CD4-positive, CD25-positive, alpha-beta regulatory T cell (primary cell): ENCODE measurements at regions not wholly inside any gene's neighbourhood (a gene's known extent, or its start where the extent isn't known, plus 50 kb on each side); places are given as distances from the start of the nearest gene placed in this dataset.

ENCODE experiments used
- ATAC-seq, 2 donors: fragments of 150-1000 bp; cut with Tn5 transposase; one replicate each; pipeline ENCODE4 v1.10.0; 2021; ENCODE audit warnings: low read depth in 2 of 2, moderate number of reproducible peaks in 2 of 2, moderate library complexity in 1 of 2
- DNase-seq, 3 donors: peaks; one replicate each; pipeline versions ENCODE4 v3.0.0 to v3.0.0-alpha.2; 2012 to 2022; ENCODE audit warnings: mixed read lengths in 1 of 3
- H3K27ac ChIP-seq: one replicate; pipeline ENCODE4 v1.7.0; 2013; ENCODE audit warnings: mild to moderate bottlenecking, low read length; ENCODE audit not compliant: insufficient read depth, poor library complexity, severe bottlenecking
- H3K27me3 ChIP-seq: one replicate; pipeline ENCODE4 v1.7.0; 2013; ENCODE audit warnings: low read length; ENCODE audit not compliant: control insufficient read depth, insufficient read depth
- H3K36me3 ChIP-seq: one replicate; pipeline ENCODE4 v1.7.0; 2013; ENCODE audit warnings: mild to moderate bottlenecking, low read length, moderate library complexity; ENCODE audit not compliant: control insufficient read depth, insufficient read depth
- H3K4me1 ChIP-seq: 2 replicates; pipeline ENCODE4 v1.7.0; 2013; ENCODE audit warnings: mild to moderate bottlenecking, low read length; ENCODE audit not compliant: insufficient read depth, control insufficient read depth, poor library complexity, severe bottlenecking
- H3K4me3 ChIP-seq: one replicate; pipeline ENCODE4 v1.7.0; 2013; ENCODE audit warnings: low read depth, mild to moderate bottlenecking, low read length, moderate library complexity
- H3K9me3 ChIP-seq, 2 experiments: 1 replicate in 1 of 2; 2 replicates in 1 of 2; pipeline ENCODE4 v1.7.0; 2013; ENCODE audit warnings: low read length in 2 of 2, mild to moderate bottlenecking in 1 of 2, moderate library complexity in 1 of 2; ENCODE audit not compliant: control insufficient read depth in 2 of 2
- H3K27ac Mint-ChIP-seq, 3 donors: one replicate each; pipeline ENCODE4 v1.8.0; 2020 to 2022; ENCODE audit warnings: mild to moderate bottlenecking in 3 of 3, mixed read lengths in 3 of 3, moderate library complexity in 2 of 3
- H3K27me3 Mint-ChIP-seq: one replicate; pipeline ENCODE4 v1.8.0; 2022; ENCODE audit warnings: mild to moderate bottlenecking, mixed read lengths
- H3K36me3 Mint-ChIP-seq: one replicate; pipeline ENCODE4 v1.8.0; 2020; ENCODE audit warnings: mixed read lengths
- H3K4me1 Mint-ChIP-seq, 4 donors: one replicate each; pipeline ENCODE4 v1.8.0; 2020 to 2022; ENCODE audit warnings: mixed read lengths in 4 of 4, mild to moderate bottlenecking in 1 of 4
- H3K4me3 Mint-ChIP-seq, 4 donors: one replicate each; pipeline ENCODE4 v1.8.0; 2020 to 2022; ENCODE audit warnings: mild to moderate bottlenecking in 4 of 4, mixed read lengths in 4 of 4, moderate library complexity in 3 of 4
- H3K9me3 Mint-ChIP-seq, 7 donors: one replicate each; pipeline ENCODE4 v1.8.0; 2020 to 2022; ENCODE audit warnings: mixed read lengths in 7 of 7, mild to moderate bottlenecking in 3 of 7, moderate library complexity in 2 of 7

DNA sequence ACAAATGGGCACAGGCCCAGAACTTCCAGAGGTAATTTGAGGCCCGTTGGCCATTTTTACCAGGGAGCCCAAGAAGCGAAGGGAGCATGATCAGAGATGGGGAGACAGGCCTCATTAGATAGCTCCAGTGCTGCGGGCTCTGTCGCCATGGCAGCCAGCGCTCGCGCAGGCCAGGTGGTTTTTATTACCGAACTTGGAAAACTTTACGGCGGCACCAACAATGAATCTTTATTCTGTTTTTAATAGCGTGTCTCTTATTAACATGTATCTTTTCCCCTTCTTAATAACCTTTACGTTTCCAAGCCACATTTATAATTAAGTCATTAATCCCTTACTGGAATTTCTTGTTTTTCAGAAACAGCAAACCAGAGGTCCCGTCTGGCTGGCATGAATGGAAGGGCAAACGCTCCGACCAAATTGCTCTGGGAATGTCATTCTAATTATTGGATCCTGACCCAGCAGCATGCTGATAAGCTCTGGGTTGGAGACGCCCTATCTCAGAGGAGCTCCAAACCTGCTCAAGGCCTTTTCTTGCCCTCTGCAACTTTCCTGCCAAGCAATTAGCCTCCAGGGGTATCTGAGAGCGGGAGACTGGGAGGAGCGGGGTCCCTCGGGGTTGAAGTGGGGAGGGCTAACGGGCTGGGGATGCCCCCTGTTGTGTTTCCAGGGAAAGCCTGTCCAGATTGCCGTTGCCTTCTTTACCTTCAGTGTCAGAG, 256.4 kb downstream of the TLE3 start:
- ATAC-seq (no peak), DNase-seq (no peak)
- Histone ChIP-seq H3K4me1 (no peaks in the 10 kb centered on the region), H3K4me3 (no peak overlapping the region), H3K9me3 (no peaks in the 10 kb centered on the region), H3K36me3 (no peaks in the 10 kb centered on the region), H3K27ac (no peak overlapping the region), H3K27me3 (no peaks in the 10 kb centered on the region)
- Mint-ChIP-seq H3K9me3 (peaks cover 0 to 2% (median 0%) of the 10 kb centered on the region in 7 donors), H3K27ac (no peak overlapping the region), H3K27me3 (peaks cover 24% of the 10 kb centered on the region), H3K36me3 (no peaks in the 10 kb centered on the region), H3K4me3 (no peak overlapping the region), H3K4me1 (no peaks in the 10 kb centered on the region)

DNA sequence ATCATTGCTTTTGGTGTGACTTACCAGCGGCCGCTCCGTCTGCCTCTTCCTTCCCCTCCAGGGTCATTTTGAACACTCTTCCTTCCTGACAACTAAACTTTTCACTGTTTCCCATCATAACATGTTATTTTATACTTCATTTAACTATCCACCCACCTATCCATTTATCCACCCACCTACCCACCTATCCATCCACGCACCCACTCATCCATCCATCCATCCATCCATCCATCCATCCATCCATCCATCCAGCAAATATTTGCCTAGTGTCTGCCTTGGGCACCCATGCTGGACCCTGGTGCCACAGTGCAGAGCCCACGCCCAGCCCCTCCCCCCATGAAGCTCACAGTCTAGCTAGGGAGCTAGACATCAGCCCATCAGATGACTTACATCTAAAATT, 254.9 kb downstream of the TLE3 start:
- Histone ChIP-seq H3K36me3 (no peaks in the 10 kb centered on the region), H3K9me3 (no peaks in the 10 kb centered on the region), H3K4me1 (no peaks in the 10 kb centered on the region), H3K4me3 (no peak overlapping the region), H3K27me3 (no peaks in the 10 kb centered on the region), H3K27ac (no peak overlapping the region)
- no peak overlapping the region for H3K4me3 Mint-ChIP-seq
- H3K36me3 Mint-ChIP-seq, result no peaks in the 10 kb centered on the region
- H3K27ac Mint-ChIP-seq, result no peak overlapping the region
- no peak for ATAC-seq
- H3K9me3 Mint-ChIP-seq, result peaks cover 0 to 2% (median 0%) of the 10 kb centered on the region in 7 donors
- DNase-seq, result no peak
- no peaks in the 10 kb centered on the region for H3K4me1 Mint-ChIP-seq
- peaks cover 24% of the 10 kb centered on the region for H3K27me3 Mint-ChIP-seq

DNA sequence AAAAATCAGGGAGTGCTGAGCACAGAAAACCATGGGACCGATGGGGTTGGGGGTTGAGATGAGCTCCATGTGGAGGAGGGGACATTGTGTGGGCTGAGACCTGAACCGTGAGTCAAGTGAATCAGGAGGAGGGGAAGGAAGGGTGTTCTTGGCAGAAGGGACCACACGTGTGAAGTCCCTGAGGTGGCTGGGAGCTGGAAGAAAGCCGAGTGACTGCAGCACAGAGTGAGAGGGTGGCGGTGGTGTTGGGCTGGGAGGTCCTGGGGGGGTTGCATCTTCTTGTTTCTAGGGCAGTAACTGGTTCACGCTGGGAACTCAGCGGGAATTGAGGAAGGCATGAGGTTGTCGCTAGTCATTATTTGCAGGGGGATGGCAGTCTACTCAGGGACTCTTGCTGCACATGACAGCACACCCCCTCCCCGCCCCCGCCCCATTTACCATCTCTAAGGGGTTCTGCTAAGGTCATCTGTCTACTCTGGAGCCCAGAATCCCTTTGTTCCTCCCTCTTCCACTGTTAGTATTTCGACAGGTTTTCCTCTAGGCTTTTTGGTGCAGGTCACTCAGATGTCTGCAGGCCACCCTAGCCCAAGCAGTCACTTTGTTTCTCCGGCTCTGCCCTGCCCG, 254.3 kb downstream of the TLE3 start:
- H3K4me1 Mint-ChIP-seq, result no peaks in the 10 kb centered on the region
- Histone ChIP-seq H3K9me3 (no peaks in the 10 kb centered on the region), H3K27me3 (no peaks in the 10 kb centered on the region), H3K4me3 (no peak overlapping the region), H3K4me1 (no peaks in the 10 kb centered on the region), H3K36me3 (no peaks in the 10 kb centered on the region), H3K27ac (no peak overlapping the region)
- H3K9me3 Mint-ChIP-seq, result peaks cover 0 to 2% (median 0%) of the 10 kb centered on the region in 7 donors
- H3K4me3 Mint-ChIP-seq, result peak overlapping the region in 1 of 4 donors; percentile 53
- ATAC-seq, result no peak
- H3K27ac Mint-ChIP-seq, result no peak overlapping the region
- H3K27me3 Mint-ChIP-seq, result peaks cover 26% of the 10 kb centered on the region
- no peaks in the 10 kb centered on the region for H3K36me3 Mint-ChIP-seq
- DNase-seq, result no peak

DNA sequence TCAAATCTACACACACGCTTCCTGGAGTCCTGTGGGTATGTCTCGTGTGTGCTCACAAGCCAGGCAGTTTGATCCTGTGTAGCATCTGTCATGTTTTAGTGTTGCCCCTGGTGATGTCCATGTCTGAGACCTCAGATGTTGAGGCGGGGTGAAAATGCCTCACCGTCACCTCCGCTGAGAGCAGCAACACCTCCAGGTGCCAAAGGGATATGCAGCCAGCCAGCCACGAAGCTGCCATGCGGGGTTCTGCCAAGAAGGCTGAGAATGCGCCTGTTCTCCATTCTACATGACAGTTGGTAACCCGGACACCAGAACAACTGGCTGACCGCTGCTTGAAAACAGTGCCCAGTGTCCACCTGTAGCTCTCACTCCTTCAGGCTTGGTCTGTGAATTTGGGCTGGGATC, 253.8 kb downstream of the TLE3 start:
- Mint-ChIP-seq H3K4me1 (no peaks in the 10 kb centered on the region), H3K4me3 (peak overlapping the region in 1 of 4 donors; percentile 53), H3K27ac (no peak overlapping the region), H3K36me3 (no peaks in the 10 kb centered on the region), H3K27me3 (peaks cover 25% of the 10 kb centered on the region), H3K9me3 (peaks cover 0 to 2% (median 0%) of the 10 kb centered on the region in 7 donors)
- Histone ChIP-seq H3K4me1 (no peaks in the 10 kb centered on the region), H3K27ac (no peak overlapping the region), H3K9me3 (no peaks in the 10 kb centered on the region), H3K27me3 (no peaks in the 10 kb centered on the region), H3K36me3 (no peaks in the 10 kb centered on the region), H3K4me3 (no peak overlapping the region)
- ATAC-seq (no peak), DNase-seq (no peak)

DNA sequence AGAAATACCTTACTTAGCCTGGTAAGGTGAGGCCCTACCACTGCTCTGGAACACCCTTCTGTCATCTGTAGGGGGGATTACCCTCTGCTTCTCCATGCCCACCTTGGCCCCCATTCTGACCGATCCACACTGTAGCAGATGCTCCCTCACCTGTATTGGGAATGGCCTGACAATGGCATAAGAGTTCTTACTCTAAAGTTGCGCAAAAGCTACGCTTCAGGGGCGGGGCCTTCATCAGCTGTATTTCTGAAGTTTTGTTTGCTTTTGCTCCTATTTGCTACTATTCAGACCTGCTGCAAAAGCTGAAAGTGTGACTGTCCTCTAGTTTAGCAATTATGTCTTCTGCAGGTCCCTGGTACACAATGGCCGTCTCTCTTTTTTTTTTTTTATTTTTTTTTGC, 252.6 kb downstream of the TLE3 start:
- H3K9me3 ChIP-seq, result no peaks in the 10 kb centered on the region
- H3K27me3 ChIP-seq, result no peaks in the 10 kb centered on the region
- Mint-ChIP-seq H3K36me3 (no peaks in the 10 kb centered on the region), H3K27ac (no peak overlapping the region), H3K4me3 (no peak overlapping the region), H3K4me1 (no peaks in the 10 kb centered on the region), H3K9me3 (no peaks in the 10 kb centered on the region), H3K27me3 (peaks cover 27% of the 10 kb centered on the region)
- H3K36me3 ChIP-seq, result no peaks in the 10 kb centered on the region
- no peaks in the 10 kb centered on the region for H3K4me1 ChIP-seq
- DNase-seq (no peak), ATAC-seq (no peak)
- no peak overlapping the region for H3K27ac ChIP-seq
- H3K4me3 ChIP-seq, result no peak overlapping the region

DNA sequence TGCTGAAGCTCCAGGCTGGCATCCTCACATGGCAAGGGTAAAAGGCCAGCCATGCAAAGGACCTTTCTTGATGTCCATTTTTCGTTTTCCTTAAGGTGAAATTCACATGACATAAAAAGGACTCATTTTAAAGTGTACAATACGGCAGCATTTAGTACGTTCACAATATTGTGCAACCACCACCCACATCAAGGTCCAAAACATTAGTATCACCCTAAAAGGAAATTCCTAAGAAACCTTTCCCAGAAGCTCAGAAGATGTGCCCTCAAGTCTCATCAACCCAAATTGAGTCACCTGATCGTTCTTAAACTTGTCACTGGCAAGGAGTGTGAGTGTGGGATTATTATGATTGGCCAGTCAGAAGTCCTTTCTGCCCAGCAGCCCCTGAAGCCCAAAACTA, 250.1 kb downstream of the TLE3 start:
- no peak overlapping the region for H3K27ac ChIP-seq
- Mint-ChIP-seq H3K36me3 (no peaks in the 10 kb centered on the region), H3K27me3 (peaks cover 27% of the 10 kb centered on the region), H3K4me1 (no peaks in the 10 kb centered on the region), H3K4me3 (no peak overlapping the region), H3K27ac (no peak overlapping the region), H3K9me3 (peaks cover 0 to 1% (median 0%) of the 10 kb centered on the region in 7 donors)
- H3K27me3 ChIP-seq, result no peaks in the 10 kb centered on the region
- H3K36me3 ChIP-seq, result no peaks in the 10 kb centered on the region
- DNase-seq (no peak), ATAC-seq (no peak)
- no peaks in the 10 kb centered on the region for H3K9me3 ChIP-seq
- no peak overlapping the region for H3K4me3 ChIP-seq
- H3K4me1 ChIP-seq, result no peaks in the 10 kb centered on the region

DNA sequence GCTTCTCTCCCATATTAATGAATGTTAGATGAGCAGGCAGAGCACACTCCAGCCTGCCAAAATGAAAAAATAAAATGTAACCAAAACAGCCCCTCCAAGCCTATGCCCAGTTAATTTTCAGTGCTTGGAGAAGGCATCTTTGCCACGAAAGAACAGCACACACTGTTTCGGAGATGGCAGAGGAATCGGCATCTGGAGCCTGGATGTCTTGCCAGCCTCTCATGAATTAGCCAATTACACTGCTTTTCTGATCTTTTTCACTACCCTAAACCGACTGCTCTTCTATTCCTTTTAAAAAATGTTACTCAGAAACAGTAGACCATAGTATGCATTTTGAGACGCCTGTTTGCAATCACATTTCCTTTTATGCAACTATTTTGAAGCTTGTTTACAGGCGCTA, 249.6 kb downstream of the TLE3 start:
- no peaks in the 10 kb centered on the region for H3K9me3 ChIP-seq
- H3K36me3 ChIP-seq, result no peaks in the 10 kb centered on the region
- ATAC-seq (no peak), DNase-seq (no peak)
- Mint-ChIP-seq H3K36me3 (no peaks in the 10 kb centered on the region), H3K27me3 (peaks cover 24% of the 10 kb centered on the region), H3K27ac (no peak overlapping the region), H3K4me1 (no peaks in the 10 kb centered on the region), H3K4me3 (no peak overlapping the region), H3K9me3 (peaks cover 0 to 1% (median 0%) of the 10 kb centered on the region in 7 donors)
- H3K27me3 ChIP-seq, result no peaks in the 10 kb centered on the region
- H3K4me1 ChIP-seq, result no peaks in the 10 kb centered on the region
- no peak overlapping the region for H3K4me3 ChIP-seq
- H3K27ac ChIP-seq, result no peak overlapping the region
